Stomach smooth muscle (tissue), 2 donors: ENCODE measurements at regions not wholly inside any gene's neighbourhood (a gene's known extent, or its start where the extent isn't known, plus 50 kb on each side); places are given as distances from the start of the nearest gene placed in this dataset.

Experiments
- H3K27ac ChIP-seq: one replicate; pipeline ENCODE4 v1.7.0; 2013; ENCODE audit warnings: mild to moderate bottlenecking, low read length, inconsistent platforms
- H3K27me3 ChIP-seq, 2 donors: one replicate each; pipeline ENCODE4 v1.7.0; 2013; ENCODE audit warnings: low read length in 2 of 2; ENCODE audit not compliant: insufficient read depth in 2 of 2, control insufficient read depth in 1 of 2
- H3K36me3 ChIP-seq, 2 donors: one replicate each; pipeline ENCODE4 v1.7.0; 2013; ENCODE audit warnings: low read length in 2 of 2; ENCODE audit not compliant: control insufficient read depth in 2 of 2, insufficient read depth in 2 of 2
- H3K4me1 ChIP-seq: one replicate; pipeline ENCODE4 v1.7.0; 2013; ENCODE audit warnings: low read length; ENCODE audit not compliant: control insufficient read depth, insufficient read depth
- H3K4me3 ChIP-seq, 2 donors: one replicate each; pipeline ENCODE4 v1.7.0; 2013; ENCODE audit warnings: low read length in 2 of 2
- H3K9ac ChIP-seq, 2 donors: one replicate each; pipeline ENCODE4 v1.7.0; 2013; ENCODE audit warnings: low read length in 2 of 2, mild to moderate bottlenecking in 1 of 2
- H3K9me3 ChIP-seq, 2 donors: one replicate each; pipeline ENCODE4 v1.7.0; 2013; ENCODE audit warnings: low read length in 2 of 2; ENCODE audit not compliant: control insufficient read depth in 2 of 2
- donor health status: healthy.
- donor health status: Pancreatic carcinoma.

DNA sequence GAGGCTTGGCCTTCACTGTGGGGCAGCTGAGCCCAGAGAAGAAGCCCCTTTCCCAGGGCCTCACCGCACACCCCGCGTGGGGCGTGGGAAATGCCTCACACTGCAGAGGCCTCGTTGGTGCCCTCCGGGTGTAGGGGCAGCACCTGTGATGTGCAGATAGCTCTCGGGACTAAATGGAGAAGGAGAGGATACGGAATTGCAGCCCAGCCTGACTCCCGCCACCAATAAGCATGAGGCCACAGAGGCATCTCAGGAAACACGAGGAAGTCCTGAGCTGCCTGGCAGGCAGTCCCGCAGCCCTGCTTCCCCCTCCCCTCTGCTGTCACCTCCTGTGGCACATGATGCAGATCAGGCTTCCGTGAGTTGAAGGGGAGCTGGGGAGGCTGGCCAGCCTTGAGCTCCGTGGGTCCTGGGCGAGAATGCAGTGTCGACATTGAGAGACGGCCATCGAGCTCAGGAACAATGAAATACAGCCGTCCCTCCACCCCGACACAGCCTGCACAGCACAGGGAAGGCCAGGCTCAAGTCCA, 59.6 kb upstream of the PPP2R2D start:
- Histone ChIP-seq H3K27me3 (no peaks in the 10 kb centered on the region), H3K9ac (no peak overlapping the region), H3K9me3 (peaks cover 0 to 6% of the 10 kb centered on the region in 2 donors), H3K4me3 (no peak overlapping the region), H3K4me1 (no peaks in the 10 kb centered on the region), H3K36me3 (no peaks in the 10 kb centered on the region), H3K27ac (no peak overlapping the region)

DNA sequence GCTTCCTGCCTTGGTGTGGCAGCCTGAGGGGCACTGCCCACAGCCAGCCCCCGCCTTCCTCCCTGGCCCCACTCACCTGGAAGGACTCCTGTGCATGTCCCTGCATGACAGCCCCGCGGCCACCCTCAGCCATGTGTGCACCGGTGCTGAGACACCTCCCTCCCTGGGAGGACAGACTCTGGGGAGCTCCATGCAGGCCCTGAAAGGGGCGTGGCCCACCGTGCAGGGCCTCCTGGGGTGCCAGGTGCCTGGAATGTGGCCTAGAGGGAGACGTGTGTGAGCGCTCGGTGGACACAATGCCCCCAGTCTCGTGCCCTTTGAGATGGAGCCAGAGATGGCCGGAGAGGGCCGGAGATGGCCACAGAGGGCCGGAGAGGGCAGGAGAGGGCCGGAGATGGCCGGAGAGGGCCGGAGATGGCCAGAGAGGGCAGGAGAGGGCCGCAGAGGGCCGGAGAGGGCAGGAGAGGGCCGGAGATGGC, 59.1 kb upstream of the PPP2R2D start:
- Histone ChIP-seq H3K36me3 (no peaks in the 10 kb centered on the region), H3K27ac (no peak overlapping the region), H3K4me3 (no peak overlapping the region), H3K4me1 (no peaks in the 10 kb centered on the region), H3K9ac (no peak overlapping the region), H3K9me3 (peaks cover 0 to 6% of the 10 kb centered on the region in 2 donors), H3K27me3 (no peaks in the 10 kb centered on the region)

GRCh38 chr10:131842351-131843088, 58.3 kb upstream of the PPP2R2D start:
- Histone ChIP-seq H3K27ac (no peak overlapping the region), H3K4me3 (no peak overlapping the region), H3K9ac (no peak overlapping the region), H3K27me3 (no peaks in the 10 kb centered on the region), H3K4me1 (no peaks in the 10 kb centered on the region), H3K9me3 (peaks cover 0 to 6% of the 10 kb centered on the region in 2 donors), H3K36me3 (no peaks in the 10 kb centered on the region)

DNA sequence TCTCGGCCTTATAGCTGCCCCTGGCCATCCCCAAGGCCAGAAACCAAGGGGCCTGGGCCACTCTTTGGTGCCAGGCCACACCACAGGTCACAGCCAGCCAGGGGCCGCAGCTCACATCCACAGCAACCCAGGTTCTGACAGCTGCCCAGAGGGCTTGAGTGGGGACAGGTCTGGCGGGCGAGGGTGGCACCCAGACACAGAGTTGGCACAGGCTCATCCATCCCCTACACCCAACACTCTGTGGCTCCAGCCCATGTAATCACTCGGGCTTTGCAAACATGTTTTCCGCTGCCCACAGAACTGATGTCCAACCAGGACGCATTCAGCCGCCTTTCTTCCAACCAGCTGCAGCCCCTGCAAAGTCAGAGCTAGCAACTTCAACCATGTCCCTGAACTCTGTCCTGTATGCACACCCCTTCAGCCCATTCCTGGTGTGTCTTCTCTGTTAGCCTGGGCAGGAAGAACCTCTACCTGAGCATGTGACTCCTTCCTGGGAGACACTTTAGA, 57.7 kb upstream of the PPP2R2D start:
- Histone ChIP-seq H3K9me3 (peaks cover 0 to 6% of the 10 kb centered on the region in 2 donors), H3K36me3 (no peaks in the 10 kb centered on the region), H3K4me3 (no peak overlapping the region), H3K27ac (no peak overlapping the region), H3K4me1 (no peaks in the 10 kb centered on the region), H3K27me3 (no peaks in the 10 kb centered on the region), H3K9ac (no peak overlapping the region)

DNA sequence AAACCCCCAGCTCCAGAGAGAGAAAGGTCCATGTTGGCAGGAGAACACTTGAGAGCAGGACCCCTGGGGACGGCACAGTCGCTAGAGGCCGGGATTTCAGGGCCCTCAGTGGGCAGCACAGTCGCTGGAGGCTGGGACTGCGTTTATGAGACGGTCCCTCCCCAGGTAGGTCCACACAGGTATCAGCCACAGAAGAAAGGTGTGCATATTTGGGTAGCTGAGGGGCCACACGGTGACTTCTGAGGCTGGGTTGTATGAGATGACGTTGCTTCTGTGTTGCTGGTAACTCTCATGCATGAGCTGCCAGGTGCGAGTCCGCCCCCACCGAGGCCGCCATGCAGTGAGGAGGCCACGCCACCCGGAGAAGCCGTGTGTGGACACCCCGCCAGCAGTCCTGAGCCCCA, 56.9 kb upstream of the PPP2R2D start:
- Histone ChIP-seq H3K9me3 (peaks cover 0 to 6% of the 10 kb centered on the region in 2 donors), H3K36me3 (no peaks in the 10 kb centered on the region)

DNA sequence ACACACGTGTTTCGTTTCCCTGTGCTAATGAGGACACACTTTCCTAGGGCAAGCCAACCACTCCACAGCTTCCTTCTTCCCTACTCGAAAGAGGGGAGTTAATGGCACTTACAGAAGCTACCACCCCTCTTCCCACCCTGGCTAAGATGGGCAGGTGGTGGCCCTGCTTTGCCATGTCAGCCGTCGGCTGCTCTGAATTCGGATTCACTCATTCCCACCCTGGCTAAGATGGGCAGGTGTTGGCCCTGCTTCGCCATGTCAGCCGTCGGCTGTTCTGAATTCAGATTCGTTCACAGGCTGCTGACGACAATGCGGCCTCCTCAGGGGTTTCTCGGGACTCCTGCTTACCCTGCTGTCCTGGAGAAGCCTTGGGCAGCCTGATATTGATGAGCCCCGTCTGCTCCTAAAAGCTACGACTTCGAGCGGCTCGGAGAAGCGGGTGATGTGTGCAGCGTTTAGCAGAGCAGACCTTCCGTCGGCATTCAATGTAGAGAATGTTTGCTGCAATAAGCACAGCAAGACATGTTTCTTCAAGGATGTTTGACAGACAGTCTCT, 56.2 kb upstream of the PPP2R2D start:
- no peaks in the 10 kb centered on the region for H3K4me1 ChIP-seq
- H3K9me3 ChIP-seq = peaks cover 0 to 6% of the 10 kb centered on the region in 2 donors
- no peak overlapping the region for H3K27ac ChIP-seq
- H3K4me3 ChIP-seq = no peak overlapping the region
- H3K27me3 ChIP-seq = no peaks in the 10 kb centered on the region
- no peaks in the 10 kb centered on the region for H3K36me3 ChIP-seq
- H3K9ac ChIP-seq = no peak overlapping the region

More for the DNA sequence above, 56.9 kb upstream of the PPP2R2D start:
- H3K9ac ChIP-seq = no peak overlapping the region
- no peaks in the 10 kb centered on the region for H3K4me1 ChIP-seq
- no peaks in the 10 kb centered on the region for H3K27me3 ChIP-seq
- no peak overlapping the region for H3K4me3 ChIP-seq
- H3K27ac ChIP-seq = no peak overlapping the region

- H3K9me3 ChIP-seq = peaks cover 0 to 6% of the 10 kb centered on the region in 2 donors
- H3K4me3 ChIP-seq = no peak overlapping the region
- no peak overlapping the region for H3K27ac ChIP-seq
- no peaks in the 10 kb centered on the region for H3K36me3 ChIP-seq
- H3K9ac ChIP-seq = no peak overlapping the region
- H3K4me1 ChIP-seq = no peaks in the 10 kb centered on the region
- no peaks in the 10 kb centered on the region for H3K27me3 ChIP-seq
These were observed 55.1 kb upstream of the PPP2R2D start for GRCh38 chr10:131845505-131846239.

DNA sequence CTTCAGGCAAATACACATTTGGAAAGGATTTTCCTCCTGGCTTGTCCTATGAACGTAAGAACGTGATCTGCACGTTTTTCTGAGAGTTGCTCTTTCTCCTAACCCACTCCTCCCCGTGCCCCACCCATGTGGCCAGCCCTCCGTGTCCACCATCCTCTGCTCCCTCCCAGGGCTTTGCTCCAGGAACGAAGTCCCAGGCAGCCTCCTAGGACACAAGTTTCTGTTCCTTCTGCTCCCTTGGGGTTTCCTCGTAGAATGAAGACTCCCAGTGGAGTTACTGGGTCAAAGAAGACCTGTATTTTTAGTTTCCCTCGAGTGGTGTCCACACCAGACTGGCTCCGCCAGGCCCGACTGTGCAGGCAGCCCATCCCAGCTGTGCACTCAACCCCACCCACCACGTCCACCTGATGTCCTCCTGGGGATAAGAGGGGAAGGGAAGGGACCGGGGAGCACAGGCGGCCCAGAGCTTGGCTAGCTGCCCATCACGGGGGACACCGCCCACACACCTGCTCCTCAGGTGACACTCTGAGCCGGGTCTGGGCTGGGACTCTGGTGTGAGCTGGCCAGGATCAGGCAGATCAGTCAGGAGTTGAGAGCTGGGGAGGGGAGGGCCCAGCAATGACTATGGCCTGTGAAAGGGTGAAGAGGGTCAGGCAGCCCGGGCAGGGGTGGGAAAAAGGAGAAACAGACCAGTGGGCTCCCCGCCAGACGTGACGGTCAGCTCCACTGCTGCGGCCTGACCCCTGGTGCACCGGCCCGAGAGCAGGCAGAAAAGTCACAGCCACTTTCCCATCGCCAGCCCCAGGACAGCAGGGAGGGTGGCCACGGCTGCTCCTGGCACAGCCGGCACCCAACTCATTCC, 54.3 kb upstream of the PPP2R2D start:
- H3K27ac ChIP-seq = no peak overlapping the region
- peaks cover 0 to 6% of the 10 kb centered on the region in 2 donors for H3K9me3 ChIP-seq
- H3K9ac ChIP-seq = no peak overlapping the region
- no peaks in the 10 kb centered on the region for H3K4me1 ChIP-seq
- no peaks in the 10 kb centered on the region for H3K27me3 ChIP-seq
- H3K36me3 ChIP-seq = no peaks in the 10 kb centered on the region
- H3K4me3 ChIP-seq = no peak overlapping the region

GRCh38 chr10:131847241-131847783, 53.5 kb upstream of the PPP2R2D start:
- no peaks in the 10 kb centered on the region for H3K4me1 ChIP-seq
- H3K27ac ChIP-seq = no peak overlapping the region
- no peak overlapping the region for H3K4me3 ChIP-seq
- no peaks in the 10 kb centered on the region for H3K27me3 ChIP-seq
- no peaks in the 10 kb centered on the region for H3K36me3 ChIP-seq
- H3K9me3 ChIP-seq = peaks cover 0 to 6% of the 10 kb centered on the region in 2 donors
- H3K9ac ChIP-seq = no peak overlapping the region

- Histone ChIP-seq H3K4me3 (no peak overlapping the region), H3K27me3 (no peaks in the 10 kb centered on the region), H3K36me3 (no peaks in the 10 kb centered on the region), H3K9ac (no peak overlapping the region), H3K4me1 (no peaks in the 10 kb centered on the region), H3K27ac (no peak overlapping the region), H3K9me3 (peaks cover 0 to 6% of the 10 kb centered on the region in 2 donors)
These were observed 52.5 kb upstream of the PPP2R2D start for GRCh38 chr10:131848296-131848695.
